GM18517 (cell line): ENCODE measurements at regions not wholly inside any gene's neighbourhood (a gene's known extent, or its start where the extent isn't known, plus 50 kb on each side); places are given as distances from the start of the nearest gene placed in this dataset.
"Not testable (repeated sequence)": the region's sequence is repeated elsewhere in the genome, so short reads cannot be mapped to it uniquely, and the experiment has no call there.

Experiments used
- ATAC-seq: cut with Tn5 transposase; IDR thresholded peaks from one replicate; pipeline ENCODE4 v1.9.1; 2021; ENCODE audit warnings: mild to moderate bottlenecking, moderate library complexity; ENCODE audit not compliant: unreplicated experiment

GRCh38 chr7:120191423-120191822, 81.6 kb upstream of the KCND2 start:
- ATAC-seq: not testable (repeated sequence)

GRCh38 chr7:120201290-120201689, 71.7 kb upstream of the KCND2 start:
- ATAC-seq: no peak

- no peak for ATAC-seq
Observed at GRCh38 chr7:120205101-120205500, 67.9 kb upstream of the KCND2 start.

- ATAC-seq: no peak
Observed at GRCh38 chr7:120207037-120207436, 65.9 kb upstream of the KCND2 start.

GRCh38 chr7:120215654-120216053, 57.3 kb upstream of the KCND2 start:
- no peak for ATAC-seq

GRCh38 chr7:120216947-120217346, 56.0 kb upstream of the KCND2 start:
- no peak for ATAC-seq

- no peak for ATAC-seq
Observed at GRCh38 chr7:120218712-120219111, 54.3 kb upstream of the KCND2 start.

GRCh38 chr7:120221666-120222065, 51.3 kb upstream of the KCND2 start:
- ATAC-seq: no peak
